BE2C (cell line): ENCODE measurements at regions not wholly inside any gene's neighbourhood (a gene's known extent, or its start where the extent isn't known, plus 50 kb on each side); places are given as distances from the start of the nearest gene placed in this dataset.

Source experiments
- DNase-seq: peaks from one replicate; pipeline ENCODE4 v3.0.0-alpha.2; 2020
- H3K27me3 ChIP-seq: fragments of 250-450 bp; sonication (Bioruptor Pico); 2 replicates; pipeline ENCODE4 v1.5.1; 2020; ENCODE audit warnings: mild to moderate bottlenecking
- H3K36me3 ChIP-seq: fragments of 250-450 bp; sonication (Bioruptor Pico); 2 replicates; pipeline ENCODE4 v1.5.1; 2020; ENCODE audit warnings: mild to moderate bottlenecking
- H3K4me1 ChIP-seq: fragments of 250-450 bp; sonication (Bioruptor Pico); 2 replicates; pipeline ENCODE4 v1.5.1; 2020
- H3K4me3 ChIP-seq: 2 replicates; pipeline ENCODE4 v1.5.1; 2011; ENCODE audit warnings: low read depth, low read length
- H3K9me3 ChIP-seq: fragments of 250-450 bp; sonication (Bioruptor Pico); 2 replicates; pipeline ENCODE4 v1.5.1; 2020
- TF ChIP-seq, protein P1 (sequence below): IDR thresholded peaks from 2 replicates; pipeline ENCODE4 v1.5.1; 2012; ENCODE audit warnings: mild to moderate bottlenecking, low read depth, low read length

DNA sequence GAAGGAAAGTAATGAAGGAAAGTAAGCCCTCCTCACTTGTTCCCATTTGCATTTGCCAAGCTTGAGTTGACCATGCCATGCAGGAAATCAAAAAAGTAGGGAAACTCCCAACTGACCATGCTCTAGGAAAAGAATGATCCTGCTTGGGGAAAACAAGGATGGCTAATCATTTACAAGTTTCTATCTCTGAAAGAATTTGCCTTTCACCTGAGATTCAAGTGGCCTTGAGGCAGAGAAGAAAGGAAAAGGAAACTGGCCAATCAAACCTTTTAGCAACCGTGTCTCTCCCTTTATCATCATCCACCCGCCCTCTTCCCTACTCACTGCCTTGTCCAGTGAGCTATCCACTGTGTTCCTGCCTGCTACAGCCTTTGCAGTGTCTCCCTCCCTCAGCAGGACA lies 757.2 kb upstream of the SOX9 start:
- TF ChIP-seq, protein P1, sequence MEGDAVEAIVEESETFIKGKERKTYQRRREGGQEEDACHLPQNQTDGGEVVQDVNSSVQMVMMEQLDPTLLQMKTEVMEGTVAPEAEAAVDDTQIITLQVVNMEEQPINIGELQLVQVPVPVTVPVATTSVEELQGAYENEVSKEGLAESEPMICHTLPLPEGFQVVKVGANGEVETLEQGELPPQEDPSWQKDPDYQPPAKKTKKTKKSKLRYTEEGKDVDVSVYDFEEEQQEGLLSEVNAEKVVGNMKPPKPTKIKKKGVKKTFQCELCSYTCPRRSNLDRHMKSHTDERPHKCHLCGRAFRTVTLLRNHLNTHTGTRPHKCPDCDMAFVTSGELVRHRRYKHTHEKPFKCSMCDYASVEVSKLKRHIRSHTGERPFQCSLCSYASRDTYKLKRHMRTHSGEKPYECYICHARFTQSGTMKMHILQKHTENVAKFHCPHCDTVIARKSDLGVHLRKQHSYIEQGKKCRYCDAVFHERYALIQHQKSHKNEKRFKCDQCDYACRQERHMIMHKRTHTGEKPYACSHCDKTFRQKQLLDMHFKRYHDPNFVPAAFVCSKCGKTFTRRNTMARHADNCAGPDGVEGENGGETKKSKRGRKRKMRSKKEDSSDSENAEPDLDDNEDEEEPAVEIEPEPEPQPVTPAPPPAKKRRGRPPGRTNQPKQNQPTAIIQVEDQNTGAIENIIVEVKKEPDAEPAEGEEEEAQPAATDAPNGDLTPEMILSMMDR = no peak
- no peak overlapping the region for H3K4me3 ChIP-seq
- no peaks in the 10 kb centered on the region for H3K36me3 ChIP-seq
- no peaks in the 10 kb centered on the region for H3K9me3 ChIP-seq
- no peak for DNase-seq
- no peaks in the 10 kb centered on the region for H3K27me3 ChIP-seq
- no peaks in the 10 kb centered on the region for H3K4me1 ChIP-seq

DNA sequence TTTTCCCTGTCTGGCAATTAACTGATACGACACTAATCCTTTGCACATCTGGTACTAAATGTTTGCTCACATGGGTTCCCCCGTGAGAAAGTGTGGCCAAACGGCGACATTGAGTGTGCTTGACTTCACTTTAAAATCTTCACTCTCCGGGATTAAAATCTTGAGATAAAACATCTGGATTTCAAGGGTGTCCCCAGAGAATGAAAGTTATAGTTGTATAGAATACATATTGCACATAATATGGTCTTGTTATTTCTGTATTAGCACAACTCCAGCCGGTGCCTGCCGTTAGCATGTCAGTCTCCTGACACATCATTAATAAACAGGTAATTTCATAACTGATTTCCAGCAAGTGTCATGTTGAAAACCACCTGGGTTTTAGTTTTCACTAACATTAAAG lies 749.0 kb upstream of the SOX9 start:
- peaks cover 4% of the 10 kb centered on the region for H3K4me1 ChIP-seq
- no peaks in the 10 kb centered on the region for H3K27me3 ChIP-seq

DNA sequence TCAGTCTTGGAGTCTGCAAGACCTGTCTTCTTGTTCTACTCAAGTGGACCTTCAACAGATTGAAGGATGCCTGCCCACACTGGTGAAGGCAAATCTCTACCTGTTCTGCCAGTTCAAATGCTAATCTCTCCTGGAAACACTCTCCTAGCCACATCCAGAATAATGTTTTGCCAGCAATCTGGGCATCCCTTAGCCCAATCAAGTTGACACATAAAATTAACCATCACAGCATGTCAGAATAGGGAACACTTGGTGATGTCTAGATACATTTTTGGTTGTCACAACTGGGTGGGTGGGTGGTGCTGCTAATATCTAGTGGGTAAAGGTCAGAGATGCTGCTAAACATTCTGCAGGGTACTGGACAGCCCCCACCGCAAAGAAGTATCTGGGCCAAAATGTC lies 744.9 kb upstream of the SOX9 start:
- peaks cover 6% of the 10 kb centered on the region for H3K4me1 ChIP-seq
- no peak overlapping the region for H3K4me3 ChIP-seq
- no peaks in the 10 kb centered on the region for H3K9me3 ChIP-seq
- no peak for DNase-seq
- H3K27me3 ChIP-seq = no peaks in the 10 kb centered on the region
- TF ChIP-seq, protein P1 = no peak
- H3K36me3 ChIP-seq = no peaks in the 10 kb centered on the region

More for the DNA sequence above, 749.0 kb upstream of the SOX9 start:
- Histone ChIP-seq H3K36me3 (no peaks in the 10 kb centered on the region), H3K9me3 (no peaks in the 10 kb centered on the region), H3K4me3 (no peak overlapping the region)
- no peak for DNase-seq
- TF ChIP-seq, protein P1 = no peak

GRCh38 chr17:71376933-71377332 lies 743.9 kb upstream of the SOX9 start:
- DNase-seq = no peak
- no peaks in the 10 kb centered on the region for H3K9me3 ChIP-seq
- no peak overlapping the region for H3K4me3 ChIP-seq
- no peaks in the 10 kb centered on the region for H3K36me3 ChIP-seq
- no peaks in the 10 kb centered on the region for H3K27me3 ChIP-seq
- TF ChIP-seq, protein P1 = no peak
- peaks cover 5% of the 10 kb centered on the region for H3K4me1 ChIP-seq

DNA sequence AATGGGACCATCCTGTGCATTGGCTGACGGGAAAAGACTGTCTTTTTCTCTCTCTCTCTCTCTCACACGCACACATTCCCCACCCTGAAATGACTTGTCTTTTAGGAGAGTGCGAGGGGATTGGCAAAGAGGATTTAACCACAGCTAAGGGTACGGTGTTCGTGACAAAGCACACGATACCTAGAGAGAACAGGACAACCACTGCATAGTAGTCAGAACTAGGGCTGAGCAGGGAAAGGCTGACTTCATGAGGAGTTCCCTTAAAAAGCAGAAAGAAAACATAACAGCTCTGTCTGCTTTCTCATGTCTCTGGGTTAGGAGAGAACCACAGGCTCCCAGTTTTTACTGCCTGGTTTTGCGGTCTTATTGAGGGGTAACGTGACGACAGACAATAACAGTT lies 742.8 kb upstream of the SOX9 start:
- no peaks in the 10 kb centered on the region for H3K9me3 ChIP-seq
- H3K36me3 ChIP-seq = no peaks in the 10 kb centered on the region
- DNase-seq = no peak
- TF ChIP-seq, protein P1 = no peak
- peaks cover 2% of the 10 kb centered on the region; the same call in 1 of the 2 replicates for H3K4me1 ChIP-seq
- H3K4me3 ChIP-seq = no peak overlapping the region
- H3K27me3 ChIP-seq = no peaks in the 10 kb centered on the region

DNA sequence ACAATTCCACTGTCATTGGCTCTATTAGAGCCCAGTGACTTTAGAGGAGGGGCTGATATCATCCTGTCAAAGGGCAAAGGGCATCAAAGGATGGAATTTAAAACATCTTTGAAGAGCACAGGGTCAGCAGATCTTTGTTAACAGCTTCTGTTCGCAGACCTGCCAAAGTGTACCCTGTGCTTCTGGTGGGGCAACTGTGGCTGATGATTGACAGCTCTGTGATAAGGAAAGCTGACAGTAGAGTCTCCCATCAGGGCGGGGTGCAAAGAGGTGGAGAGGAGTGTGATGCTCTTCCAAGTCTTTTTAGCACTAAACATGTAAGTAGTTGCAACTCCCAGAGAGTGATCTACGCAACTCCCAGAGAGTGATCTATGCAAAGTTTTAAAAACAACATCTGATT lies 742.1 kb upstream of the SOX9 start:
- DNase-seq = no peak
- H3K36me3 ChIP-seq = no peaks in the 10 kb centered on the region
- no peaks in the 10 kb centered on the region for H3K9me3 ChIP-seq
- TF ChIP-seq, protein P1 = no peak
- no peaks in the 10 kb centered on the region for H3K27me3 ChIP-seq
- H3K4me1 ChIP-seq = peaks cover 2% of the 10 kb centered on the region; the same call in 1 of the 2 replicates
- H3K4me3 ChIP-seq = no peak overlapping the region
